Hematopoietic multipotent progenitor cell treated with erythropoietin and hydrocortisone succinate and interleukin-3 and kit ligand, for 15 days (in vitro differentiated cells): ENCODE measurements at regions not wholly inside any gene's neighbourhood (a gene's known extent, or its start where the extent isn't known, plus 50 kb on each side); places are given as distances from the start of the nearest gene placed in this dataset.
"Not testable (repeated sequence)": the region's sequence is repeated elsewhere in the genome, so short reads cannot be mapped to it uniquely, and the experiment has no call there.

Source experiments
- DNase-seq: peaks from one replicate; pipeline ENCODE4 v3.0.0-alpha.2; 2015; ENCODE audit warnings: low spot score

DNA sequence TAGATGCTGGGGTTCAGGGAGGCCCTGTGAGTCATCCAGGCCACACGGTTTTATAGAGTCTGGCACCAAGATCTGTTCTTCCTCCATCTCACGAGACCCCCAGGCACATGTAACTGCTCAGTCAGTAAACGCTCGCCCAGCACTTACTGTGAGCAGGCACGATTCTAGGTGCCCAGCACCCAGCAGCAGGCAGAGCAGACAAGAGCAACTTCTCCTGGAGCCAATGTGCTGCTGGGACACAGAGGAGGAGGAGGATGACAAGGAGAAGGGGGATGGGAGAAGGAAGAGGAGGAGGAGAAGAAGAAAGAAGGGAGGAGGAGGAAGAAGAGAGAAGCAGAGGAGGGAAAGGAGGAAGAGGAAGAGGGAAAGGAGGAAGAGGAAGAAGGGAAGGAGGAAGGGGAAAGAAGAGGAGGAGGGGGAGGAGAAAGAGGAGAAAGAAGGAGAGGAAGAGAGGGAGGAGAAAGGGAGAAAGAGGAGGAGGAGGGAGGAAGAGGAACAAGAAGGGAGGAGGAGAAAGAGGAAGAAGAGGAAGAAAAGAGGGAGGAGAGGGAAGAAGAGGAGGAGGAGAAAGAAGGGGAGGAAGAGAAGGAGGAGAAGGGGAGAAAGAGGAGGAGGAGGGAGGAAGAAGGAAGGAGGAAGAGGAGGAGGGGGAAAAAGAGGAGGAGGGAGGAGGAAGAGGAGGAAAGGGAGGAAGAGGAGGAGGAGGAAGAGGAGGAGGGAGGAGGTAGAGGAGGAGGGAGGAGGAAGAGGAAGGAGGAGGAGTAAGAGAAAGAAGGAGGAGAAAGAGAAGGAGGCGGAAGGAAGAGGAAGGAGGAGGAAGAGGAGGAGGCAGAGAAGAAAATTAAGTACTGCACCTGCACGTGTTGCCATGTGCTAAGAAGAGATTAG is 77.6 kb upstream of the RTL6 start:
- no peak for DNase-seq

DNA sequence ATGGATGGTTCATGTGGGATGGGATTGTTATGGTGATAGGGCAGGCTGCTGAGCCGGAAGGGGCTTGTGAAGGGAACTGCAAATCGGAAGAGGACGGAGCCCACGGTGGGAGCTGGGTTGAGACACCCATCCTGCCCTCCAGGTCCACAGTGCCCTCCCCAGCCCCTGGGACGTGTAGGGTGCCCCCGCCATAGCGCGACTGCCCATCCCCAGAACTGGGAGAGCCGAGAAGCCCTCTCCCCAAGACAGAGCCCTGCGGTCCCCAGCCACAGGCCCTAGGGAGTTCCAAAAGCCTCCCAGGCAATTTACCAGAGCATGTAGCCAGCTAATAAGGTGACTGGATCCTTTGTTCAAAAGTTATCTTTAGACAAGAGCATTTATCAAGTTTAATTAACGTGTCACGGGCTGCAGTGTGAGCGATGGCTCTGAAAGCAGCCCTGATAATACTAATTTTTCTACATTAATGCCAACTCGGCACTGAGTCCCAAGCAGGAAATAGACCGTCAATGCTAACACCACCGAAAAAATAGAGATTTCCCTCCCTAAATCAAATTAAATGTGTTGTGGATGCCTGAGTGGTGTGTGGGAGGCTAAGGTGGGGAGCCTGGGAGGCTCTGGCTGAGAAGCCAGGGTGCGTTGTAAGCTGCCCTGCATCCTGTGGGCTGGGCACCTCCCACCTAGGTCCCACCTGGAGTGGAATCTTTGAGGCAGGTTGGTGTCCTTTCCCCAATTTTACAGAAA is 76.8 kb upstream of the RTL6 start:
- DNase-seq = no peak

DNA sequence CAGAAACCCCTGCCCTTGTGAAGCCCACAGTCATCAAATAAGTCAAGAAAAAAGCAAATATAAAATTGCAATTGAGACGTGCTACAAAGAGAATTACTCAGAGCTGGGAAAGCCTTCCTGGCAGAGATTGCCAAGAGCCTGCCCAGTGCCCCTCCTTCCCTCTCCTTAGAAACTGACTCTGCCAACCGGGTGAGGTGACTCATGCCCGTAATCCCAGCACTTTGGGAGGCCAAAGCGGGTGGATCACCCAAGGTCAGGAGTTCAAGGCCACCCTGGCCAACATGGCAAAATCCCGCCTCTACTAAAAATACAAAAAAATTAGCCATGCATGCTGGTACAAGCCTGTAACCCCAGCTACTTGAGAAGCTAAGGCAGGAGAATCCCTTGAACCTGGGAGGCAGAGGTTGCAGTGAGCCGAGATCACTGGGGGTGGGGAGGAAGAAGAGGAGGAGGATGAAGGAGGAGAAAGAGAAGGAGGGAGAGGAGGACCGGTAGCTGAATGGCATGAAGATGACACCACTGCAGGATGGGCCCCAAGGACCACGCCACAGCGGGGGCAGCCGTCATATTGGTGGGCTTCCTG is 76.1 kb upstream of the RTL6 start:
- DNase-seq = no peak

DNA sequence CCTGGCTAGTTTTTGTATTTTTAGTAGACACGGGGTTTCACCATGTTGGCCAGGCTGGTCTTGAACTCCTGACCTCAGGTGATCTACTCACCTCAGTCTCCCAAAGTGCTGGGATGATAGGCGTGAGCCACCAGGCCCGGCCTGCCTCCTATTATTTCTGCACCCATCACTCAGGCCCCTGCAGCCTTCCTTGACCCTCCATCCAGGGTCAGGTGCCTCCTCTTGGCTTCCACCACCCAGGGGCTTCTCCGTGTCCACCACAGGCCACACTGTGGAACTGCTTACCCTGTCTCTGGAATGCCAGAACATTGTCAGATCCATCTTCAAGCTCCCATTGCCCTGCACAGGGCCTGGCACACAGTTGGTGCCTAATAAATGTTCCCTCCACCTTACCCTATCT is 75.4 kb upstream of the RTL6 start:
- DNase-seq = no peak

DNA sequence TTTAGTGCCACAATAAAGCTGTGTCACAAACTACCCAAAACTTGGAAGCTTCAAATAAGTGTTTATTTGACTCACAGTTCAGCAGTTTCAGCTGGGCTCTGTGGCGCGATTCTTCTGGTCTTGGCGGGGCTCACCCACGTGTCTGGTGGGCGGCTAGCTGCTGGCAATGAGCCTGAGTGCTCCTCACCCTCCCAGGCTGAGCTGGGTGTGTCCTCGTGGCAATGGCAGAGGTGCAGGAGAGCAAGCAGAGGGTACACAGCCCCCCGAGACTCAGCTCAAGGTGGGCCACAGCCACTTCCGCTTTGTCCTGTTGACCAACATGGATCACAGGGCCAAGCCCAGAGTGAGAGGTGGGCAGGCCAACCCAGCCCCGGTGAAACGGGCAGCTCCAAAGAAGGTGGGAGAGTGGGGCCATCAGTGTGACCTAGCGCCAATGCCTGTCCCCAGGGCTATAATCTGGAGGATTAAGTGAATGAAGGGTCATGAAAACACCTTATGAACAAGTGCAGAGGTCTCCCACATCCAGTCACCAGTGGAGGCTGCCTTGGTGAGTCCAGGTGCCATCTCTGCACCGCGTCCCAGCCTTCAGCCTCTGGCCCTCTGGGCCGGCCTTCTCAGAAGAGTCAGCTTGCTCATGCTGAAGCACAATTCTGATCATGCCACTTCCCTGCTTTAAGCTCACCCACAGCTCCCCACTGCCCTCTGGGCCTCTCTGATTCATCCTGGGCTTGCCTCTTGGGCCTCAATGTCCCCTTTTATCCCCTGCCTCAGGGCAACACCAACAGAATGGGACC is 74.6 kb upstream of the RTL6 start:
- DNase-seq = no peak

DNA sequence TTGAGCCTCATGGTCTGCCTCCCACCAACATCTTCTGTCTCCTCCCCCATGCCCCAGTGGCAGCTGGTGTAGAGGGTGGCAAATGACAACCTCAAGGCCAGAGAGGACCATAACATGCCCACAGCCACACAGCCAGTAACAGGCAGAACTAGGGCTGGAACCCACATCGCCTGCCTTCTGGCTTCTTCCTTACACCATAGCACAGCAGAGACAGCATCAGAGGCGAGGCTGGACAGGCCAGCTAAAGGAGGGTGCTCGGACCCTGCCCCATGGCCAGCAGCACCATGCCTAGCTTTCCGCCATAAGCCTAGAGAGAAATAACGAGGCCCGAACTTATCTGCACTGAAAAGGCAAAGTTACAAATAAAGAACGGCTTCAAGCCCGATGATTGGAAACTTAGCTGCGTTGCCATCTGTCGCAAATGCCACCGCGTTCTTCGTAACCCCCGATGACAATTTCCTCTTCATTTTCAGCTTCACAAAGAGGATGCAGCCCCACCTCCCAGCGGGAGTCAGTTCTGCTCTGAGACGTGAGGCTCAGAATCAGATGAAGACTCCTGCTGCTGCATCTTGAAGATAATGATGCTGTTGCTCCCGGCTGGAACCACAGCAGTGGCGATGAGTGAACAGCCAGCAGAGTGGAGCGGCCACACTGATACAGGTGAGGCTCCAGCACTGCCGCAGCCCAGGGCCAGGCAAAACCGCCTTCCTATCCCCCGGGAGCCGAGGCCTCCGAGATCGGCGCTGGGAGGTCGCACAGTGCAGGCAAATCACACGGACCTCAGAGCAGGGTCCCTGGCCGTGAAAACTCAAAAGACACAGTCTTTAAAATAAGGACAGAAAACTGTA is 73.8 kb upstream of the RTL6 start:
- DNase-seq = no peak

DNA sequence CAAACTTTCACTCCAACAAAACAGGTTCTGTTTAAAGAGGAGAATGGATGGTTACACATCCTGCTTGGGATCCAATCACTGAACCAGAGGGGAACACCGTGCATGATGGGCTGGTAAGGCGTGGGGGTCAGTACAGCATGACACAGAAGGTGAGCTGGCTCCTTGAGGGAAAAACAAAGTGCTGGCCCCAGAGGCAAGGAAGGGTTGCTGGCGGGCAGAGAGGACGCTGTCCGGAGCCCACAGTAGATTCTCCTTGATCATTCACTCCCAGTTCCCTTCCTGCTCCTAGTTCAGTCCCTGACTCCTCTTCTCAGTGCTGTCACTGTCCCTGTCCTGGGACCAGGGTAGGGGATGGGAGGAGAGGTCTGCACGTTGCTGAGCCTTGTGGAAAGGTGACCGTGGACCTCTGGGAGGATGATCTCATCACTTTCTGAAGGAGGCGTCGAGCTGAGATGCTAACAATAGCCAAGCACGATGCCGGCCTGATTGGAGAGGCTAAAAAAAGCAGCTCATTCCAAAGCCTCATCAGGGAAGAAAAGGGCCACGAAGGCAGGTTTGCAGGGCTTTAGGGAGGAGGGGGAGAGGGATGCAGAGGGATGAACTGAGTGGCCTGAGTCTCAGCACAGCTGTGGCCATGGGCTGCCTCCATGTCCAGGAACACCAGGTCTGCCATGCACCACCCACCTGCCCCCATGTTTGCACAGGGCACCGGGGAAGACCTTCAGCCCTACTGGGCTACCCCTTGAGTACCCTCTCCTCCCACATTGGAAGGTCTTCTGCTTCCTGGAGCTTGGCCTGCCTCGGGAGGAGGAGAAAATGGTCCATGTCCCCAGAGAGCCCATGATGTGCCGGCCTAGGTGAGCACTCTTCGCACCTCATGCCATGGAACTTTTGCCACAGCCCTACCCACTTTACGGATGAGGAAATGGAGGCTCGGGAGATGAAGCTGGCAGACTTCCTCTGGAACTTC is 72.7 kb upstream of the RTL6 start:
- no peak for DNase-seq

DNA sequence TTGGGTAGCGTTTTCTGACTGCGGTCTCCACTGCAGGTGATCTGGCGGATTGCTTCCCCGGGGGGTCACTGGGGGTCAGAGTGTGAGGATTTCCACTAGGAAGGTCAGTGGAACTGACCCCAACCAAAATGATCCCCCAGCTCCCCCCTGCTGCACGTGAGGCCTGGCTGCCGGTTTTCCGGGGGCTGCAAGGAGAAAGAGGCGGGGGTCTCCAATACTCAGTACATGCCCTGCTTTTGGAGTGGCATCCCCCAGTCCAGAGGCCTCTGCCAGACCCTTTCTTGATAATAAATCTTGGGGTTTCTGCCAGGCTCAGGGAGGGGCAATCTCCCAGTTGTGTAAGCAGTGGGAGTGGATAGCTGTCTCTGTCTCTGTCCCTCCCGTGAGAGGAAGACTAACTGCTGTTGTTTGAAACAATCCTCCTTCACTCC is 71.5 kb upstream of the RTL6 start:
- DNase-seq = no peak

DNA sequence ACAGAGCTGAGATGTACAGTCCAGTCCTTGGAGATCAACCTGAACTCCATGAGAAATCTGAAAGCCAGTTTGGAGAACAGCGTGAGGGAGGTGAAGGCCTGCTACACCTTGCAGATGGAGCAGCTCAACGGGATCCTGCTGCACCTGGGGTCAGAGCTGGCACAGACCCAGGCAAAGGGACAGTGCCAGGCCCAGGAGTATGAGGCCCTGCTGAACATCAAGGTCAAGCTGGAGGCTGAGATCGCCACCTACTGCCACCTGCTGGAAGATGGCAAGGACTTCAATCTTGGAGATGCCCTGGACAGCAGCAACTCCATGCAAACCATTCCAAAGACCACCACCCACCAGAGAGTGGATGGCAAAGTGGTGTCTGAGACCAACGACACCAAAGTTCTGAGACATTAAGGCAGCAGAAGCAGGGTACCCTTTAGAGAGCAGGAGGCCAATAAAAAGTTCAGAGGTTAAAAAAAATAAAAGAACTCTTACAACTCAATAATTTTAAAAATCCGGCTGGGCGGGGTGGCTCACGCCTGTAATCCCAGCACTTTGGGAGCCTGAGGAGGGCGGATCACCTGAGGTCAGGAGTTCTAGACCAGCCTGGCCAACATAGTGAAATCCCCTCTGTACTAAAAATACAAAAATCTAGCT is 69.9 kb upstream of the RTL6 start:
- DNase-seq = peak; percentile 8

DNA sequence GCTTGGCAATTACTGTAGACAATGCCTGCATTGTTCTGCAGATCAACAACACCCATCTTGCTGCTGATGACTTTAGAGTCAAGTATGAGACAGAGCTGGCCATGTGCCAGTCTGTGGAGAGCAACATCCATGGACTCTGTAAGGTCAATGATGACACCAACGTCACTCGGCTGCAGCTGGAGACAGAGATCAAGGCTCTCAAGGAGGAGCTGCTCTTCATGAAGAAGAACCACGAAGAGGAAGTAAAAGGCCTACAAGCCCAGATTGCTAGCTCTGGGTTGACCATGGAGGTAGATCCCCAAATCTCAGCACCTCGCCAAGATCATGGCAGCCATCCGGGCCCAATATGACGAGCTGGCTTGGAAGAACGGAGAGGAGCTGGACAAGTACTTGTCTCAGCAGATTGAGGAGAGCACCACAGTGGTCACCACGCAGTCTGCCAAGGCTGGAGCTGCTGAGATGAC is 69.4 kb upstream of the RTL6 start:
- not testable (repeated sequence) for DNase-seq

DNA sequence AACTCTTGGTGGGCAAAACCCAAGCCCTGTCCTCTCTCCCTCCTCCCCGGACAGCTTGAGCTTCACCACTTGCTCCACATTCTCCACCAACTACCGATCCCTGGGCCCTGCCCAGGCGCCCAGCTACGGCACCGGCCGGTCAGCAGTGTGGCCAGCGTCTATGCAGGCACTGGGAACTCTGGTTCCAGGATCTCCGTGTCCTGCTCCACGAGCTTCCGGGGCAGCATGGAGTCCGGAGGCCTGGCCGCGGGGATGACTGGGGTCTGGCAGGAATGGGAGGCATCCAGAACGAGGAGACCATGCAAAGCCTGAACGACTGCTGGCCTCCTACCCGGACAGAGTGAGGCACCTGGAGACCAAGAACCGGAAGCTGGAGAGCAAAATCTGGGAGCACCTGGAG is 68.9 kb upstream of the RTL6 start:
- no peak for DNase-seq

DNA sequence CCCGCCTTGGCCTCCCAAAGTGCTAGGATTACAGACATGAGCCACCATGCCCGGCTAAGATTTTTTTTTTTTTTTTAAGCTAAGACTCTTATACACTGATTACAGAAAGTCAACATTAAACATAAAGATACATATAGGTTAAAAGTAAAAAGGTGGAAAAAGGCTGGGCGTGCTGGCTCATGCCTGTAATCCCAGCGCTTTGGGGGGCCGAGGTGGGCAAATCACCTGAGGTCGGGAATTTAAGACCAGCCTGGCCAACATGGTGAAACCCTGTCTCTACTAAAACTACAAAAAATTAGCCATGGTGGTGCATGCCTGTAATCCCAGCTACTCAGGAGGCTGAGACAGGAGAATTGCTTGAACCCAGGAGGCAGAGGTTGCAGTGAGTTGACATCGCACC is 64.6 kb upstream of the RTL6 start:
- not testable (repeated sequence) for DNase-seq

DNA sequence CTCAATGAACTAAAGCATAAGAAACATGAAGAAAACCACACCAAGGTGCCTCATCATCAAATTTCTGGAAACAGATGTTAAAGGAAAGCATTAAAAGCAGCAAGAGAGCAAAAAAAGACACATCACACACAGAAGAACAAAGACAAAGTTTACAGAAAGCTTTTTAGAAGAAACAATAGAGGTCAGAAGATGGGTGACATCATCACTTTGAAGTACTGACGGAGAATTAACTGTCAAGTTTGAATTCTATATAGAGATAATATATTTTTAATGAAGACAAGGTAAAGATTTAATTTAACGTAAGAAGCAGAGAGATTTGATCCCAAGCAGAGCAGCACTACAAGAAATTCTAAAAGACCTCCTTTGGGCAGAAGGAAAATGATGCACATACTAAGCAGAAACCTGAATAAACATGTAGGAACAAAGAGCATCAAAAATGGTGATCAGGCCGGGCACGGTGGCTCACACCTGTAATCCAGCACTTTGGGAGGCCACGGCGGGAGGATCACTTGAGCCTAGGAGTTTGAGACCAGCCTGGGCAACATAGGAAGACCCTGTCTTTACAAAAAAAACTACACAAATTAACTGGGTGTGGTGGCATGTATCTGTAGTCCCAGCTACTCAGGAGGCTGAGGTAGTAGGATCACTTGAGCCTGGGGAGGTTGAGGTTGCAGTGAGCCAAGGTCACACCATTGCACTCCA is 63.3 kb upstream of the RTL6 start:
- DNase-seq = no peak

DNA sequence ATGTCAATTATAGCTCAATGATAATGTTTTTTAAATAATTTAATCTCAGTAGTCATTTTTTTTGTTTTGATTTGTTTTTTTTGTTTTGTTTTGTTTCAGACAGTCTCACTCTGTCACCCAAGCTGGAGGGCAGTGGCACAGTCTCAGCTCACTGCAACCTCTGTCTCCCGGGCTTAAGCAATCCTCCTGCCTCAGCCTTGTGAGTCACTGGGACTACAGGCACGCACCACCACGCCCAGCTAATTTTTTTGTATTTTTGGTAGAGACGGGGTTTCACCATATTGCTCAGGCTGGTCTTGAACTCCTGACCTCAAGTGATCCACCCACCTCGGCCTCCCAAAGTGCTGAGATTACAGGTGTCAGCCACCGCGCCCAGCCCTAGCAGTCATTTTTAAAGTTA is 60.6 kb upstream of the RTL6 start:
- DNase-seq = not testable (repeated sequence)

DNA sequence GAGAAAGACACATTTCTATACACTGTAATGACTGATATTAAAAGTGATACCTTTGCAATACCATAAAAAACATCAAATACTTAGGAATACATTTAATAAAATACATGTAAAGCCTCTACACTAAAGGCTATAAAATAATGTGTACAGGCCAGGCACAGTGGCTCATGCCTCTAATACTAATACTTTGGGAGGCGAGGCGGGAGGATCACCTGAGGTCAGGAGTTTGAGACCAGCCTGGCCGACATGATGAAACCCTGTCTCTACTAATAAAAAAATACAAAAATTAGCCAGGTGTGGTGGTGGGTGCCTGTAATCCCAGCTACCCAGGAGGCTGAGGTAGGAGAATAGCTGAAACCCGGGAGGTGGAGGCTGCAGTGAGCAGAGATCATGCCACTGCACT is 59.8 kb upstream of the RTL6 start:
- not testable (repeated sequence) for DNase-seq

DNA sequence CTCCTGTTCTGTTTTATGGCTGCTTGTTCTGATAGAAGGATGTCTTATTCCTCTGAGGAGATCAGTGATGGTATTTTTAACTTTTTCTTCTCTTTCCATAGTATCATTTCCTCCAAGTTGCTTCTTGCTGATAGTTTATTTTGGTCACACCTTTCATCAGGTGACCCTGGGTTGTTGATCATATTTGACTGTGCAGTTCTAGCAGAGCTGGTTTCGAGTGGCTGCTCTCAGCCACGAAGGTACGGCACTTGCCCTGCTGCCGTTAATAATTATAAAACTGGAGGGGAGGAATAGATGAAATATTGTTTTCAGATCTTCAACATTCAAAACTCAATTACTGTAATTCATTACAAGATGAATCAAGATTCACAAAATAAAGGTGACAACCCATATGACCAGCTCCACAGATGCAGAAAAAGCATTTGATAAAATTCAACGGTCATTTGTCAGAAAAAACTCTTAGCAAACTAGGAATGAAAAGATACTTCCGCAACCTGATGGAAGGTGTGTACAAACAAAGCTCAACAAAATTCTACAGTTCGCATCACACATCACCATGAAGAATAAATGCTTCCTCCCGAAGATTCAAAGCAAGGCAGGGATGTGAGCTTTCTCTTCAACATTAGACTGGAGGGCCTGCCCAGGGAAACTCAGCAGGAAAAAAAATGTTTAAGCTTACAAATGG is 59.2 kb upstream of the RTL6 start:
- DNase-seq = no peak

DNA sequence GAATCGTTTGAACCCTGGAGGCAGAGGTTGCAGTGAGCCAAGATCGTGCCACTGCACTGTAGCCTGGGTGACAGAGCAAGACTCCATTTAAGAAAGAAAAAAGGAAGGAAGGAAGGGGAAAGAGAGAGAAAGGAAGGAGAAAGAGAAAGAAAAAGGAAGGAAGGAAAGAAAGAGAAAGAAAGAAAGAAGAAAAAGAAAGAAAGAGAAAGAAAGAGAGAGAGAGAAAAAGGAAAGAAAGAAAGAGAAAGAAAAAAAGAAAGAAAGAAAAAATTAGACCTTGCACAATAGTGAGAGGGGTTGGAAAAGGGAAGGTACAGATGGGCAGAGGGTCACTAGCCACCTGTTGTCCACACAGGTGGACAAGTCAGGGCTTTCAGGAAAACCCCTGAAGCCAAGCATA is 57.6 kb upstream of the RTL6 start:
- DNase-seq = no peak

DNA sequence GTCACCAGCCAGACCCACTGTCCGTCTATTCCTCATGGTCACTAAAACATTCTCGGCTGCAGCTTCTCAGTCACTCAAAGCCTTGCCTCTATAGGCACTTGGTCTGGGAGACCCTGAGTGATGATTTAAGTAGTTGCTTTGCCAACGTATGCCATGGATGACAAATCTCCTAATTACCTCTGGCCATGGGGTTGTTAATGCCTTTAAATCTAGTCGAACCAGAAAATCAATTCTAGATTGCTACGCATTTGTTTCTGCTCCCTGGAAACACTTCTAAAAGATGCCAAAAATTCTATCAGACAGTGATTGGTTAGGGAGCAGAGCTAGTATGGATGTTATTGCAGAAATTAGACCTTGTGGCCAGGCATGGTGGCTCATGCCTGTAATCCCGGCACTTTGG is 57.0 kb upstream of the RTL6 start:
- DNase-seq = no peak
